H9 (cell line): ENCODE measurements at regions not wholly inside any gene's neighbourhood (a gene's known extent, or its start where the extent isn't known, plus 50 kb on each side); places are given as distances from the start of the nearest gene placed in this dataset.
A peak's percentile ranks its signal among the peaks of the same experiment; 100 is the strongest.

Experiments used
- DNase-seq: peaks from one replicate; pipeline ENCODE4 v3.0.0-alpha.2; 2017
- H2AFZ ChIP-seq: one replicate; pipeline ENCODE4 v1.6.1; 2013; ENCODE audit warnings: mild to moderate bottlenecking, low read length, control low read depth, moderate library complexity
- H2AK5ac ChIP-seq: 2 replicates; pipeline ENCODE4 v1.6.1; 2013; ENCODE audit warnings: low read length, control low read depth, mixed read lengths; ENCODE audit not compliant: insufficient read length
- H2BK120ac ChIP-seq: one replicate; pipeline ENCODE4 v1.6.1; 2013; ENCODE audit warnings: low read depth, mild to moderate bottlenecking, low read length, control low read depth, inconsistent platforms; ENCODE audit not compliant: poor library complexity, severe bottlenecking
- H2BK12ac ChIP-seq: 2 replicates; pipeline ENCODE4 v1.6.1; 2013; ENCODE audit warnings: low read length, control low read depth, mixed read lengths, low read depth; ENCODE audit not compliant: insufficient read length
- H2BK15ac ChIP-seq: 2 replicates; pipeline ENCODE4 v1.6.1; 2013; ENCODE audit warnings: low read depth, low read length, control low read depth
- H2BK20ac ChIP-seq: one replicate; pipeline ENCODE4 v1.6.1; 2013; ENCODE audit warnings: low read depth, mild to moderate bottlenecking, low read length, control low read depth, inconsistent platforms; ENCODE audit not compliant: poor library complexity, severe bottlenecking
- H2BK5ac ChIP-seq: 2 replicates; pipeline ENCODE4 v1.6.1; 2013; ENCODE audit warnings: low read length, control low read depth, mixed read lengths; ENCODE audit not compliant: insufficient read length
- H3K14ac ChIP-seq: 2 replicates; pipeline ENCODE4 v1.6.1; 2013; ENCODE audit warnings: low read length, control low read depth; ENCODE audit not compliant: insufficient read depth
- H3K18ac ChIP-seq: 2 replicates; pipeline ENCODE4 v1.6.1; 2013; ENCODE audit warnings: low read depth, mild to moderate bottlenecking, mixed read lengths, low read length, control low read depth; ENCODE audit not compliant: insufficient read length
- H3K23ac ChIP-seq: 2 replicates; pipeline ENCODE4 v1.6.1; 2013; ENCODE audit warnings: low read length, control low read depth, mixed read lengths, low read depth; ENCODE audit not compliant: insufficient read length
- H3K23me2 ChIP-seq: 2 replicates; pipeline ENCODE4 v1.6.1; 2013; ENCODE audit warnings: low read depth, mild to moderate bottlenecking, mixed read lengths, low read length, control low read depth; ENCODE audit not compliant: insufficient read length, poor library complexity, severe bottlenecking
- H3K27ac ChIP-seq: 2 replicates; pipeline ENCODE4 v1.5.1; 2013; ENCODE audit warnings: low read length, control low read depth, mixed read lengths, low read depth; ENCODE audit not compliant: insufficient read length
- H3K27me3 ChIP-seq: 2 replicates; pipeline ENCODE4 v1.6.1; 2013; ENCODE audit warnings: low read length, control low read depth, inconsistent platforms; ENCODE audit not compliant: insufficient read depth
- H3K4ac ChIP-seq: 2 replicates; pipeline ENCODE4 v1.6.1; 2013; ENCODE audit warnings: low read depth, mild to moderate bottlenecking, control low read depth, inconsistent platforms, low read length, moderate library complexity
- H3K4me1 ChIP-seq: 2 replicates; pipeline ENCODE4 v1.6.1; 2013; ENCODE audit warnings: low read length, control low read depth, inconsistent platforms; ENCODE audit not compliant: insufficient read depth
- H3K4me2 ChIP-seq: 2 replicates; pipeline ENCODE4 v1.6.1; 2013; ENCODE audit warnings: low read length, control low read depth, mixed read lengths; ENCODE audit not compliant: insufficient read length, insufficient read depth
- H3K56ac ChIP-seq: 2 replicates; pipeline ENCODE4 v1.6.1; 2013; ENCODE audit warnings: low read depth, mild to moderate bottlenecking, mixed read lengths, low read length, control low read depth; ENCODE audit not compliant: insufficient read length
- H3K79me1 ChIP-seq: 2 replicates; pipeline ENCODE4 v1.6.1; 2013; ENCODE audit warnings: low read depth, mild to moderate bottlenecking, moderate library complexity, low read length, control low read depth, inconsistent platforms; ENCODE audit not compliant: insufficient read depth, poor library complexity, severe bottlenecking
- H3K79me2 ChIP-seq: 2 replicates; pipeline ENCODE4 v1.6.1; 2013; ENCODE audit warnings: low read length, control low read depth, inconsistent platforms; ENCODE audit not compliant: insufficient read depth
- H3K9ac ChIP-seq: 2 replicates; pipeline ENCODE4 v1.6.1; 2013; ENCODE audit warnings: low read length, control low read depth, mixed read lengths; ENCODE audit not compliant: insufficient read length; ENCODE audit errors: extremely low read depth
- H3K9me3 ChIP-seq: one replicate; pipeline ENCODE4 v1.6.1; 2013; ENCODE audit warnings: low read depth, low read length, inconsistent platforms; ENCODE audit not compliant: control insufficient read depth
- H3T11ph ChIP-seq: one replicate; pipeline ENCODE4 v1.6.1; 2013; ENCODE audit warnings: mild to moderate bottlenecking, low read length, control low read depth, inconsistent platforms
- H4K20me1 ChIP-seq: one replicate; pipeline ENCODE4 v1.6.1; 2013; ENCODE audit not compliant: control insufficient read depth, insufficient read length, insufficient read depth
- H4K5ac ChIP-seq: 2 replicates; pipeline ENCODE4 v1.6.1; 2013; ENCODE audit warnings: low read depth, mild to moderate bottlenecking, mixed read lengths, low read length, control low read depth; ENCODE audit not compliant: insufficient read length
- H4K8ac ChIP-seq: replicated peaks from 2 replicates; pipeline ENCODE4 v1.6.1; 2013; ENCODE audit warnings: low read length, control low read depth, mixed read lengths, low read depth; ENCODE audit not compliant: insufficient read length
- H4K91ac ChIP-seq: 2 replicates; pipeline ENCODE4 v1.6.1; 2013; ENCODE audit warnings: low read depth, mild to moderate bottlenecking, moderate library complexity, mixed read lengths, low read length, control low read depth; ENCODE audit not compliant: insufficient read length
- H3K27ac Mint-ChIP-seq, 3 experiments: 2 replicates in 2 of 3; 3 replicates in 1 of 3; pipeline ENCODE4 v1.8.0; 2020 to 2021; ENCODE audit warnings: mixed read lengths in 3 of 3, mild to moderate bottlenecking in 1 of 3, moderate library complexity in 1 of 3
- H3K27me3 Mint-ChIP-seq: 2 replicates; pipeline ENCODE4 v1.8.0; 2021; ENCODE audit warnings: low read depth, mild to moderate bottlenecking, moderate library complexity, mixed read lengths
- H3K36me3 Mint-ChIP-seq, 3 experiments: 2 replicates in 2 of 3; 3 replicates in 1 of 3; pipeline ENCODE4 v1.8.0; 2020 to 2021; ENCODE audit warnings: low read depth in 3 of 3, mixed read lengths in 3 of 3; ENCODE audit not compliant: insufficient read depth in 1 of 3
- H3K4me1 Mint-ChIP-seq, 2 experiments: 2 replicates each; pipeline ENCODE4 v1.8.0; 2020; ENCODE audit warnings: mixed read lengths in 2 of 2
- H3K4me3 Mint-ChIP-seq, 2 experiments: 2 replicates in 1 of 2; 3 replicates in 1 of 2; pipeline ENCODE4 v1.8.0; 2020 to 2021; ENCODE audit warnings: mild to moderate bottlenecking in 2 of 2, mixed read lengths in 2 of 2, moderate library complexity in 1 of 2
- H3K9me3 Mint-ChIP-seq, 2 experiments: 2 replicates in 1 of 2; 3 replicates in 1 of 2; pipeline ENCODE4 v1.8.0; 2020; ENCODE audit warnings: mild to moderate bottlenecking in 2 of 2, mixed read lengths in 2 of 2, moderate library complexity in 1 of 2
- TF ChIP-seq, protein P1 (sequence below): fragments of 200-600 bp; sonication (generic); conservative IDR thresholded peaks from 3 replicates; pipeline ENCODE4 v1.8.0; 2021; ENCODE audit warnings: antibody characterized with exemption, mild to moderate bottlenecking

DNA sequence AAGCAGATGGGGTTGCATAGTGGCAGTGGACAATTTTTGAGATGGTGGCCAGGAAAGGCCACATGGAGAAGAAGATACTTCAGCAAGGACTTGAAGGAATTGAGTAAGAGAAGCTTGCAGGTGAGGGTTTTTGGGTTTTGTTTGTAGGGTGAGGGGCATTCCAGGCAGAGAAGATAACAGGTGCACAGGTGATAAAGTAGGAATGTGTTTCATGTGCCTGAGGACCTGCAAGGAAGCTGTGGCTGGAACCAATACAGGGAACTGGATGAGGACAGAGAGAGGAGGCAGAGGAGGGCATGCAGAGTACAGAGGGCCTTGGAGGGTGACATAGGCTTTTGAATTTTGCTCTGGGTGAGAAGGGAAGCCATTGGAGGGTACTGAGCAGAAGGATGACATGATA lies 314.5 kb downstream of the KLF12 start:
- no peaks in the 10 kb centered on the region for H3K27me3 Mint-ChIP-seq
- H2BK120ac ChIP-seq, result no peak overlapping the region
- no peak overlapping the region for H3K4me3 Mint-ChIP-seq
- H3K79me1 ChIP-seq, result no peaks in the 10 kb centered on the region
- no peak overlapping the region for H3K18ac ChIP-seq
- no peak overlapping the region for H2BK15ac ChIP-seq
- no peaks in the 10 kb centered on the region for H3K4me1 ChIP-seq
- H3T11ph ChIP-seq, result no peak overlapping the region
- no peaks in the 10 kb centered on the region for H3K9me3 ChIP-seq
- no peak overlapping the region for H3K9ac ChIP-seq
- H4K5ac ChIP-seq, result no peak overlapping the region
- H3K9me3 Mint-ChIP-seq, result no peaks in the 10 kb centered on the region
- no peak overlapping the region for H2AK5ac ChIP-seq
- no peak overlapping the region for H3K56ac ChIP-seq
- no peak overlapping the region for H2BK20ac ChIP-seq
- no peaks in the 10 kb centered on the region for H3K27me3 ChIP-seq
- DNase-seq, result no peak
- H3K36me3 Mint-ChIP-seq, result peaks cover 0 to 7% (median 0%) of the 10 kb centered on the region in 3 experiments; a peak in 1 of 7 replicates
- H2AFZ ChIP-seq, result no peak overlapping the region
- H2BK5ac ChIP-seq, result no peak overlapping the region
- no peak overlapping the region for H4K8ac ChIP-seq
- no peaks in the 10 kb centered on the region for H4K20me1 ChIP-seq
- no peak overlapping the region for H3K27ac ChIP-seq
- no peak overlapping the region for H3K14ac ChIP-seq
- TF ChIP-seq, protein P1, sequence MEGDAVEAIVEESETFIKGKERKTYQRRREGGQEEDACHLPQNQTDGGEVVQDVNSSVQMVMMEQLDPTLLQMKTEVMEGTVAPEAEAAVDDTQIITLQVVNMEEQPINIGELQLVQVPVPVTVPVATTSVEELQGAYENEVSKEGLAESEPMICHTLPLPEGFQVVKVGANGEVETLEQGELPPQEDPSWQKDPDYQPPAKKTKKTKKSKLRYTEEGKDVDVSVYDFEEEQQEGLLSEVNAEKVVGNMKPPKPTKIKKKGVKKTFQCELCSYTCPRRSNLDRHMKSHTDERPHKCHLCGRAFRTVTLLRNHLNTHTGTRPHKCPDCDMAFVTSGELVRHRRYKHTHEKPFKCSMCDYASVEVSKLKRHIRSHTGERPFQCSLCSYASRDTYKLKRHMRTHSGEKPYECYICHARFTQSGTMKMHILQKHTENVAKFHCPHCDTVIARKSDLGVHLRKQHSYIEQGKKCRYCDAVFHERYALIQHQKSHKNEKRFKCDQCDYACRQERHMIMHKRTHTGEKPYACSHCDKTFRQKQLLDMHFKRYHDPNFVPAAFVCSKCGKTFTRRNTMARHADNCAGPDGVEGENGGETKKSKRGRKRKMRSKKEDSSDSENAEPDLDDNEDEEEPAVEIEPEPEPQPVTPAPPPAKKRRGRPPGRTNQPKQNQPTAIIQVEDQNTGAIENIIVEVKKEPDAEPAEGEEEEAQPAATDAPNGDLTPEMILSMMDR, result no peak
- H3K4me2 ChIP-seq, result no peak overlapping the region
- H3K4ac ChIP-seq, result no peak overlapping the region
- H3K4me1 Mint-ChIP-seq, result peaks cover 0 to 9% of the 10 kb centered on the region in 2 experiments; a peak in 2 of 4 replicates
- H3K27ac Mint-ChIP-seq, result peak overlapping the region in 2 of 3 experiments; percentile 16 to 20; a peak in 2 of 7 replicates
- H3K23ac ChIP-seq, result no peak overlapping the region
- no peak overlapping the region for H2BK12ac ChIP-seq
- no peak overlapping the region for H4K91ac ChIP-seq
- no peaks in the 10 kb centered on the region for H3K79me2 ChIP-seq
- no peaks in the 10 kb centered on the region for H3K23me2 ChIP-seq
